Neural cell (in vitro differentiated cells): ENCODE measurements at regions not wholly inside any gene's neighbourhood (a gene's known extent, or its start where the extent isn't known, plus 50 kb on each side); places are given as distances from the start of the nearest gene placed in this dataset.

Source experiments
- H2AFZ ChIP-seq: fragments of 200-600, 300-800 bp; sonication (generic), shearing (Covaris generic); 2 replicates; pipeline ENCODE4 v1.6.0; 2014; ENCODE audit warnings: low read depth, mild to moderate bottlenecking, antibody characterized with exemption, low read length, moderate library complexity
- H3F3A ChIP-seq: fragments of 200-600 bp; shearing (Covaris generic); 2 replicates; pipeline ENCODE4 v1.6.1; 2016; ENCODE audit warnings: mild to moderate bottlenecking, moderate library complexity, mixed read lengths, antibody characterized with exemption, low read length; ENCODE audit not compliant: insufficient read depth, poor library complexity, severe bottlenecking
- H3K27ac ChIP-seq: fragments of 200-600, 300-800 bp; sonication (generic), shearing (Covaris generic); 2 replicates; pipeline ENCODE4 v1.5.1; 2014; ENCODE audit warnings: mild to moderate bottlenecking, low read length, moderate library complexity
- H3K27me3 ChIP-seq: fragments of 300-800, 200-600 bp; sonication (generic), shearing (Covaris generic); 2 replicates; pipeline ENCODE4 v1.6.0; 2014; ENCODE audit warnings: mild to moderate bottlenecking, low read depth, low read length, moderate library complexity; ENCODE audit not compliant: insufficient read depth
- H3K36me3 ChIP-seq: fragments of 300-800, 200-600 bp; sonication (generic), shearing (Covaris generic); 2 replicates; pipeline ENCODE4 v1.5.1; 2014; ENCODE audit warnings: mild to moderate bottlenecking, antibody characterized with exemption, low read length, moderate library complexity; ENCODE audit not compliant: insufficient read depth
- H3K4me2 ChIP-seq: fragments of 300-800, 200-600 bp; sonication (generic), shearing (Covaris generic); 2 replicates; pipeline ENCODE4 v1.6.0; 2014; ENCODE audit warnings: mild to moderate bottlenecking, low read length
- H3K4me3 ChIP-seq: fragments of 300-800, 200-600 bp; sonication (generic), shearing (Covaris generic); 2 replicates; pipeline ENCODE4 v1.5.1; 2014; ENCODE audit warnings: mild to moderate bottlenecking, low read length, moderate library complexity
- H3K79me2 ChIP-seq: fragments of 200-600 bp; shearing (Covaris generic); replicated peaks from 2 replicates; pipeline ENCODE4 v1.6.0; 2014; ENCODE audit warnings: mild to moderate bottlenecking, low read length, moderate library complexity; ENCODE audit not compliant: insufficient read depth
- H3K9ac ChIP-seq: fragments of 300-800, 200-600 bp; sonication (generic), shearing (Covaris generic); 2 replicates; pipeline ENCODE4 v1.6.1; 2016; ENCODE audit warnings: mild to moderate bottlenecking, low read length, mixed read lengths
- H3K9me2 ChIP-seq: fragments of 200-600 bp; shearing (Covaris generic); 2 replicates; pipeline ENCODE4 v1.6.1; 2016; ENCODE audit warnings: mild to moderate bottlenecking, low read length, mixed read lengths; ENCODE audit not compliant: insufficient read depth
- H3K9me3 ChIP-seq: fragments of 200-600, 300-800 bp; sonication (generic), shearing (Covaris generic); 2 replicates; pipeline ENCODE4 v1.6.1; 2016; ENCODE audit warnings: mild to moderate bottlenecking, mixed run types, low read length, moderate library complexity, mixed read lengths
- H4K20me1 ChIP-seq: fragments of 200-600 bp; shearing (Covaris generic); 2 replicates; pipeline ENCODE4 v1.6.1; 2016; ENCODE audit warnings: mild to moderate bottlenecking, mixed run types; ENCODE audit not compliant: insufficient read depth
- CTCF ChIP-seq: fragments of 450-650 bp; IDR thresholded peaks from 2 replicates; pipeline ENCODE4 v1.5.1; 2014; ENCODE audit warnings: antibody characterized with exemption, mild to moderate bottlenecking, moderate library complexity; ENCODE audit not compliant: poor library complexity, severe bottlenecking
- EP300 ChIP-seq: fragments of 450-650 bp; conservative IDR thresholded peaks from 2 replicates; pipeline ENCODE4 v1.6.1; 2014; ENCODE audit warnings: antibody characterized with exemption, mild to moderate bottlenecking, moderate library complexity; ENCODE audit not compliant: poor library complexity, severe bottlenecking
- EZH2 ChIP-seq: fragments of 200-600, 300-800 bp; shearing (Covaris generic), sonication (generic); IDR thresholded peaks from 2 replicates; pipeline ENCODE4 v1.6.1; 2014; ENCODE audit warnings: antibody characterized with exemption, low read length, borderline replicate concordance, mild to moderate bottlenecking; ENCODE audit not compliant: insufficient read depth, poor library complexity, severe bottlenecking
- MXI1 ChIP-seq: fragments of 450-650 bp; conservative IDR thresholded peaks from 2 replicates; pipeline ENCODE4 v1.6.1; 2014; ENCODE audit warnings: antibody characterized with exemption, mild to moderate bottlenecking; ENCODE audit not compliant: poor library complexity, severe bottlenecking
- POLR2AphosphoS5 ChIP-seq: IDR thresholded peaks from 2 replicates; pipeline ENCODE4 v1.6.1; 2012
- RAD21 ChIP-seq: fragments of 450-650 bp; conservative IDR thresholded peaks from 2 replicates; pipeline ENCODE4 v1.6.1; 2014; ENCODE audit warnings: antibody characterized with exemption, mild to moderate bottlenecking, moderate library complexity
- REST ChIP-seq: IDR thresholded peaks from 2 replicates; pipeline ENCODE4 v1.6.1; 2012; ENCODE audit warnings: borderline replicate concordance
- SMC3 ChIP-seq: fragments of 450-650 bp; conservative IDR thresholded peaks from 2 replicates; pipeline ENCODE4 v1.6.1; 2014; ENCODE audit warnings: antibody characterized with exemption, mild to moderate bottlenecking, moderate library complexity; ENCODE audit not compliant: poor library complexity
- TAF1 ChIP-seq: IDR thresholded peaks from 2 replicates; pipeline ENCODE4 v1.6.1; 2012; ENCODE audit warnings: low read depth

GRCh38 chr18:41630232-41630886 is 324.7 kb upstream of the PIK3C3 start:
- H3K9me3 ChIP-seq = no peaks in the 10 kb centered on the region
- no peak overlapping the region for H2AFZ ChIP-seq
- no peaks in the 10 kb centered on the region for H3K36me3 ChIP-seq
- H3K9ac ChIP-seq = no peak overlapping the region
- TF ChIP-seq EP300 (no peak), POLR2AphosphoS5 (no peak), CTCF (no peak), MXI1 (no peak), SMC3 (no peak), TAF1 (no peak), EZH2 (no peak), RAD21 (no peak), REST (no peak)
- H4K20me1 ChIP-seq = no peaks in the 10 kb centered on the region
- H3K4me2 ChIP-seq = no peak overlapping the region
- no peaks in the 10 kb centered on the region for H3K27me3 ChIP-seq
- H3K79me2 ChIP-seq = no peaks in the 10 kb centered on the region
- H3K4me3 ChIP-seq = no peak overlapping the region
- H3F3A ChIP-seq = no peaks in the 10 kb centered on the region
- no peaks in the 10 kb centered on the region for H3K9me2 ChIP-seq
- H3K27ac ChIP-seq = no peak overlapping the region

GRCh38 chr18:41624460-41624859 is 330.6 kb upstream of the PIK3C3 start:
- no peaks in the 10 kb centered on the region for H3K9me3 ChIP-seq
- no peak overlapping the region for H3K4me3 ChIP-seq
- TF ChIP-seq POLR2AphosphoS5 (no peak), MXI1 (no peak), EZH2 (no peak), RAD21 (no peak), SMC3 (no peak), REST (no peak), TAF1 (no peak), CTCF (no peak), EP300 (no peak)
- no peaks in the 10 kb centered on the region for H3K9me2 ChIP-seq
- no peak overlapping the region for H3K4me2 ChIP-seq
- no peak overlapping the region for H2AFZ ChIP-seq
- H4K20me1 ChIP-seq = no peaks in the 10 kb centered on the region
- H3K79me2 ChIP-seq = no peaks in the 10 kb centered on the region
- no peaks in the 10 kb centered on the region for H3K27me3 ChIP-seq
- H3K27ac ChIP-seq = no peak overlapping the region
- no peaks in the 10 kb centered on the region for H3K36me3 ChIP-seq
- no peak overlapping the region for H3K9ac ChIP-seq
- no peaks in the 10 kb centered on the region for H3F3A ChIP-seq
